ENCODE measurements at regions not wholly inside any gene's neighbourhood (a gene's known extent, or its start where the extent isn't known, plus 50 kb on each side); places are given as distances from the start of the nearest gene placed in this dataset.

DNA sequence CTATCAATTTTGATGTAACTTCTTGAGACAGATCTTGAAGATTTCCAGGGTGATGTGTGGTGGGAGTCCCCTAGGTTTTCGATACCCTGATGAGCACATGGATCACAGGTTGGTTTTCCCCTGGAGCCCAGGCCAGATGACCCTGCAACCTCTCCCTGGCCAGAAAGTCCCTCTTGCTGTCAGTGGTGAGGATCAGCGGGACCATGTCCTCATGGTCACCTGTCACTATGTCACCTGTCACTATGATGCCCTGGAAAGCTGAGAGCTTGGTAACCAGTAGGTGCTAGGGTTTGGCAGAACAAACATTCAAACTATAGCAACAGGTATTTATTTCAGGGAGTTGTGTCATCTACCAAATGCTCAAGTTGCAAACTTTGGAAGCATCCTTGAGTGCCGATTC lies 197.9 kb downstream of the ARHGAP12 start:
- no peak for TF ChIP-seq CTCF (IDR thresholded peaks at IDR 0.05)
- no peak for TF ChIP-seq ZFX (IDR thresholded peaks at IDR 0.05; ENCODE audit: borderline replicate concordance)
